Skeletal muscle satellite cell (primary cell): ENCODE measurements at regions not wholly inside any gene's neighbourhood (a gene's known extent, or its start where the extent isn't known, plus 50 kb on each side); places are given as distances from the start of the nearest gene placed in this dataset.

Experiments
- H3K27me3 ChIP-seq: 2 replicates; pipeline ENCODE4 v1.7.0; 2013; ENCODE audit warnings: low read length; ENCODE audit not compliant: control insufficient read depth, insufficient read depth
- H3K36me3 ChIP-seq: 2 replicates; pipeline ENCODE4 v1.7.0; 2013; ENCODE audit warnings: mild to moderate bottlenecking, control low read depth, low read length; ENCODE audit not compliant: insufficient read depth
- H3K4me1 ChIP-seq: 2 replicates; pipeline ENCODE4 v1.7.0; 2013; ENCODE audit warnings: low read length; ENCODE audit not compliant: control insufficient read depth, insufficient read depth
- H3K4me2 ChIP-seq: 2 replicates; pipeline ENCODE4 v1.7.0; 2013; ENCODE audit warnings: mild to moderate bottlenecking, low read length
- H3K4me3 ChIP-seq: 2 replicates; pipeline ENCODE4 v1.7.0; 2013; ENCODE audit warnings: low read length
- H3K9ac ChIP-seq: 2 replicates; pipeline ENCODE4 v1.7.0; 2013; ENCODE audit warnings: mild to moderate bottlenecking, low read depth, low read length, moderate library complexity
- H3K9me3 ChIP-seq: replicated peaks from 2 replicates; pipeline ENCODE4 v1.7.0; 2013; ENCODE audit warnings: mild to moderate bottlenecking, control low read depth, low read length

GRCh38 chr9:13555989-13556500 lies 276.6 kb upstream of the MPDZ start:
- Histone ChIP-seq H3K4me3 (no peak overlapping the region), H3K9me3 (no peaks in the 10 kb centered on the region)

GRCh38 chr9:13555516-13555915 lies 276.0 kb upstream of the MPDZ start:
- Histone ChIP-seq H3K4me1 (no peaks in the 10 kb centered on the region), H3K9ac (no peak overlapping the region), H3K4me2 (no peak overlapping the region), H3K4me3 (no peak overlapping the region), H3K27me3 (peaks cover 7% of the 10 kb centered on the region), H3K9me3 (no peaks in the 10 kb centered on the region), H3K36me3 (no peaks in the 10 kb centered on the region)

More at GRCh38 chr9:13555989-13556500, 276.6 kb upstream of the MPDZ start:
- no peak overlapping the region for H3K4me2 ChIP-seq
- H3K9ac ChIP-seq = no peak overlapping the region
- H3K4me1 ChIP-seq = no peaks in the 10 kb centered on the region
- peaks cover 7% of the 10 kb centered on the region for H3K27me3 ChIP-seq
- no peaks in the 10 kb centered on the region for H3K36me3 ChIP-seq

DNA sequence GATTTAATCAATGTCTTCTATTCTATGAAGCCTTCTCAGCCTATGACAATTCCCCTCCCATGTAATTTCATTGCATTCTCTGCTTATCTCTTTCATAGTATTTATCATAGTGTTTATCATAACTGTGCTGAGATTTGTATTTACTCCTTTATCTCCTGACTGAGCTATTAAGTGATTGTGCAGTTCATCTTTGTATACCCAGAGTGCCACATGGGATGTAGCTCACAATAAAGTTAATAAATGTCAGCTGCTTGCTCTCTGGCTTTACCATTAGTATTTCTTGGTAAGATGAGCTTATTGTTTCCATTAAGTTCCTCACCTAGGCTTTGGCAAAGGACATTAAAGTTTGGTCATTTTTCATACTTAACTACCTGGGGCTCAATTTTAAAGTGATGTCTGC lies 275.1 kb upstream of the MPDZ start:
- Histone ChIP-seq H3K4me3 (no peak overlapping the region), H3K27me3 (peaks cover 7% of the 10 kb centered on the region), H3K4me2 (no peak overlapping the region), H3K4me1 (no peaks in the 10 kb centered on the region), H3K9ac (no peak overlapping the region), H3K36me3 (no peaks in the 10 kb centered on the region), H3K9me3 (no peaks in the 10 kb centered on the region)

DNA sequence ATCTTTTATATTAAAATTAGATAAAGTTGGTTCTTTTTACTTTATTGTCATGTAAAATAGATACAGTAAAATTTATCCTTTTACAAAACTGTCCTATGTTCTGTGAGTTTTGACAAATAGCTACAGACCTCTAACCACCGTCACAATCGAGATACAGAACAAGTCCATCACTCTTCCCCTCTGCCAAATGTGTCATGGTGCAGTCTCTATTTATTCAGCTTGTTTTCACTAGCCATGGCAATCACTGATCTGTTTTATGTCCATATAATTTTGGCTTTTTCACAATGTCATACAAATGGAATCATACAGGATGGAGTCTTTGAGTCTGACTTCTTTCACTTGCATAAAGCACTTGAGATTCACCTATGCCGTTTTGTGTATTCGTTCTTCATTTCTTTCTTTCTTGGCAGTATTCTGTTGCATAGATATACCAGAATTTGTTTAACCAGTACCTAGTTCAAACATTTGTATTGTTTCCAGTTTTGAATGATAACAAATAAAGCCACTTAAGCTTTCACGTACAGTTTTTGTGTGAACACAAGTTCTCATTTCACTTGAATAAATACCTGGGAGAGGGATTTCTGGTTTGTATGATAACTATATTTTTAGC lies 273.2 kb upstream of the MPDZ start:
- Histone ChIP-seq H3K4me1 (no peaks in the 10 kb centered on the region), H3K9ac (no peak overlapping the region), H3K27me3 (peaks cover 7% of the 10 kb centered on the region)

DNA sequence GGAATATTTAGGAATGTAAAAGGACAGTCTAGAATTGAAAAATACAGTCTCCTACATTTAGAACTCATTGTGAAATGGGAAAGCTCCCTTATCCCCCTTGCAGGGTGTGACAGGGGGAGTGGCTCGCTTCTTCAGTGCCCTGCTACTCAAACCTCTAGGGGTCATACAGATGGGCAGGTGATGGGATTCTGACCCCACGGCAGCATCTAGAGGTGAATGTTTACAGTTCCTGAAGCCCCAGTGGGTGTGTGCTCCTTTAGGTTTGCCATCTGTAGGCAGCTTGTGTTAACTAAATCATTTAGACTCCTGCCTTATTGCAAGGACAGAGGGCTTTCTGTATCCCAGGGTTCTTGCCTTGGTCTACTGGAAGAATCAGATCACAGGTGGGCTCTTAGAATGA lies 271.0 kb upstream of the MPDZ start:
- Histone ChIP-seq H3K27me3 (peaks cover 7% of the 10 kb centered on the region), H3K4me3 (no peak overlapping the region), H3K9ac (no peak overlapping the region), H3K4me1 (no peaks in the 10 kb centered on the region), H3K4me2 (no peak overlapping the region), H3K9me3 (no peaks in the 10 kb centered on the region), H3K36me3 (no peaks in the 10 kb centered on the region)

More for the DNA sequence above, 273.2 kb upstream of the MPDZ start:
- Histone ChIP-seq H3K4me3 (no peak overlapping the region), H3K4me2 (no peak overlapping the region), H3K36me3 (no peaks in the 10 kb centered on the region), H3K9me3 (no peaks in the 10 kb centered on the region)

DNA sequence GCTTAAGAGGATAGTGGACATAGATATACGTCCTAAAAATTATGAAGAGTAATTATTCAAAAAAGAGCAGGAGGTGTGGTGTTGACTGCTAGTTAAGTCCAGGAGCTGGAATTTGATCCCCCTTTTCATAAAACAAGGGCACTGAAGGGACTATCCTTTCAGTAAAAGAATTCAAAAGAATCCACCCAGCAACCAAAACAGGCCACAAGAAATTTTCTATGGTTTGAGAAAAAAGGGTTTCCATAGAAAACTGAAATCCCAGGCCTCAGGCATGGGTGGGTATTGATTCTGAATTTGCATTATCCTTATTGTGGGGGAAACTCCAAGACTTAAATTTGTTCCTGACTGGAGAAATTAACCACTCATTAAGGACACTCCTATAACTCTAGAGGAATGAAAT lies 269.0 kb upstream of the MPDZ start:
- no peaks in the 10 kb centered on the region for H3K36me3 ChIP-seq

DNA sequence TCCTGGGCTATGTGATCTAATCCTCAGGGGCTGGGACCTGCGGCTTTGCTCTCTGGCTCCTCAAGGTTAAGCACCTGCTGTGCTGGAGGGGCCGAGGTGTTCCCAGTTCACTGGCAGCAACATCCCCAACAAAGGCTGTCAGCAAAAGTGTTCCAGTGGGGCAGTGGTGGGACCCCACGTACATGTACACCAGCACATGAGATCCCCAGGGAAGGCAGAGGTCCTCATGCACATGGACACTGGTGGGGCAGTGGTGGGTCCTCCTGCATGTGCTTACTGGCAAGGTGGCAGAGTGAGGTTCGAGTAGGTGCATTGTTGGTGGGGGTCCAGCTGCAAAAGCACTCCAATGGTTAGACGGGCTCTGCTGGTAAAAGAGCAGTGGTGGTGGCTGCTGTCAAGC lies 255.6 kb upstream of the MPDZ start:
- no peaks in the 10 kb centered on the region for H3K36me3 ChIP-seq
- peaks cover 30% of the 10 kb centered on the region for H3K27me3 ChIP-seq
- H3K9ac ChIP-seq = no peak overlapping the region
- no peak overlapping the region for H3K4me2 ChIP-seq
- H3K4me1 ChIP-seq = no peaks in the 10 kb centered on the region
- no peaks in the 10 kb centered on the region for H3K9me3 ChIP-seq
- no peak overlapping the region for H3K4me3 ChIP-seq

More for the DNA sequence above, 269.0 kb upstream of the MPDZ start:
- Histone ChIP-seq H3K9me3 (no peaks in the 10 kb centered on the region), H3K27me3 (peaks cover 5% of the 10 kb centered on the region), H3K4me1 (no peaks in the 10 kb centered on the region), H3K4me2 (no peak overlapping the region), H3K9ac (no peak overlapping the region), H3K4me3 (no peak overlapping the region)

DNA sequence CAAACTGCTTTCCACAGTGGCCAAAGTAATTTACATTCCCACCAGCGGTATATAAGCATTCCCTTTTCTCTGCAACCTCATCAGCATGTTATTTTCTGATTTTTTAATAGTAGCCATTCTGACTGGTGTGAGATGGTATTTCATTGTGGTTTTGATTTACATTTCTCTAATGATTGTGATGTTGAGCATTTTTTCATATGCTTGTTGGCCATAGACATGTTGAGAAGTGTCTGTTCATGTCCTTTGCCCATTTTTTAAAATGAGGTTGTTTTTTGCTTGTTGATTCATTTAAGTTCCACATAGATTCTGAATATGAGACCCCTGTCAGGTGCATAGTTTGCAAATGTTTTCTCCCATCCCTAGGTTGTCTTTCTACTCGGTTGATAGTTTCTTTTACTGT lies 254.5 kb upstream of the MPDZ start:
- Histone ChIP-seq H3K9ac (no peak overlapping the region), H3K9me3 (no peaks in the 10 kb centered on the region), H3K4me2 (no peak overlapping the region), H3K27me3 (peaks cover 30% of the 10 kb centered on the region), H3K36me3 (no peaks in the 10 kb centered on the region), H3K4me1 (no peaks in the 10 kb centered on the region), H3K4me3 (no peak overlapping the region)

GRCh38 chr9:13532407-13532806 lies 252.9 kb upstream of the MPDZ start:
- Histone ChIP-seq H3K9ac (no peak overlapping the region), H3K4me1 (no peaks in the 10 kb centered on the region), H3K27me3 (peaks cover 36% of the 10 kb centered on the region), H3K36me3 (no peaks in the 10 kb centered on the region), H3K4me2 (no peak overlapping the region), H3K4me3 (no peak overlapping the region), H3K9me3 (no peaks in the 10 kb centered on the region)

DNA sequence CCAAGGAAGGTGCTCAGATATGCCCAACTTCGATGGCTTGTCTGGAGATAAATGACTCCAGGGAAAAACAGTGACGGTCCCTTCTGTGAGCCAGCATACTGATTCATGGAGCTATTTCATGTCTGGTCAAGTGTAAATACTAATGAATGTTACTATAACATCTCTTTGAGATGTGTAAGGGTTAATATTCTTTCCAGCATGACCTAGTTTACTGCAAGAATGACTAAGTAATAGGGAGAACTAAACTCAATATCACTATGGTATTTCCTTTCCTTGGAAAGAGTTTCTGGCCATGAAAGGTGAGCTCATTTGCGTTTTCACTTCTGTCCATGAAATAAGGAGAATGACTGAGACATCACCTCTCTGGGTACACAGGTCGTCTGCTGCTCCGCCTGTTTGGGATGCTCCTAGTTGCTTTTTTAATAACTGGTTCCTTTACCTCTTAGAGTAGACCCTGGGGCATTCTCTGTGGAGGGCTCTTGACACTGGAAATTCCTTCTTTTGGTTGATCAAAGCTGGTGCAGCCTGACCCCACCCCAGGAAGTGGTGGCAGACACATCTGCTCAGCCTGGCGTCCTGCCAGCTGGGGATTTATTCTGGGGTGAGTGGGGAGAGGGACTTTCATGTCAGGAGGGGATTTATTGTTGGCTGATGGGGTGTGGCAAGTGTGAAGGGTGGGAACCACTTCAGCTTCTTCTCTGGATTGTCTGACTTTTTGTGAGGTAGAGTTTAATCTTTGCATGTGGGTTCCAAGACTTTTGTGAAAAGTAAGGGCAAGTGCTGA lies 250.0 kb upstream of the MPDZ start:
- H3K4me3 ChIP-seq = no peak overlapping the region
- H3K9ac ChIP-seq = no peak overlapping the region
- H3K9me3 ChIP-seq = no peaks in the 10 kb centered on the region
- H3K36me3 ChIP-seq = no peaks in the 10 kb centered on the region
- H3K27me3 ChIP-seq = peaks cover 30% of the 10 kb centered on the region
- H3K4me2 ChIP-seq = no peak overlapping the region
- H3K4me1 ChIP-seq = no peaks in the 10 kb centered on the region

DNA sequence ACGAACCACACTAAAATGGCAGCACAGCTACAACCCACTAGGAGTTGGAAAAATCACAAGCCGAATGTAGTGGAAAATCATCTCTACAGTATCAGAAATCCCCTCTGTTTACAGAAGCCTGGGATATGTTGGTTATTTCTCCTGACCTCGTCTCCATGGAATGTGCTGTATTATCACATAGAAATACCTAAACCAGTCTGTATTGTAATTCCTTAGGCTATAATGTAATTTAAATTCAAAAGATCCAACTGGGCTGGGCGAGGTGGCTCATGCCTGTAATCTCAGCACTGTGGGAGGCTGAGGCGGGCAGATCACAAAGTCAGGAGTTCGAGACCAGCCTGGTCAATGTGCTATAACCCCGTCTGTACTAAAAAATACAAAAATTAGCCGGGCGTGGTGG lies 244.8 kb upstream of the MPDZ start:
- no peak overlapping the region for H3K9ac ChIP-seq
- no peak overlapping the region for H3K4me3 ChIP-seq
- peaks cover 17% of the 10 kb centered on the region for H3K27me3 ChIP-seq
- H3K4me1 ChIP-seq = no peaks in the 10 kb centered on the region
- H3K4me2 ChIP-seq = no peak overlapping the region
- H3K9me3 ChIP-seq = no peaks in the 10 kb centered on the region
- H3K36me3 ChIP-seq = no peaks in the 10 kb centered on the region

- Histone ChIP-seq H3K4me1 (no peaks in the 10 kb centered on the region), H3K4me2 (no peak overlapping the region), H3K36me3 (no peaks in the 10 kb centered on the region), H3K9ac (no peak overlapping the region), H3K27me3 (no peaks in the 10 kb centered on the region), H3K9me3 (no peaks in the 10 kb centered on the region), H3K4me3 (no peak overlapping the region)
Measured at GRCh38 chr9:13520069-13520468, 240.6 kb upstream of the MPDZ start.
